ENCODE measurements at regions not wholly inside any gene's neighbourhood (a gene's known extent, or its start where the extent isn't known, plus 50 kb on each side); places are given as distances from the start of the nearest gene placed in this dataset.

DNA sequence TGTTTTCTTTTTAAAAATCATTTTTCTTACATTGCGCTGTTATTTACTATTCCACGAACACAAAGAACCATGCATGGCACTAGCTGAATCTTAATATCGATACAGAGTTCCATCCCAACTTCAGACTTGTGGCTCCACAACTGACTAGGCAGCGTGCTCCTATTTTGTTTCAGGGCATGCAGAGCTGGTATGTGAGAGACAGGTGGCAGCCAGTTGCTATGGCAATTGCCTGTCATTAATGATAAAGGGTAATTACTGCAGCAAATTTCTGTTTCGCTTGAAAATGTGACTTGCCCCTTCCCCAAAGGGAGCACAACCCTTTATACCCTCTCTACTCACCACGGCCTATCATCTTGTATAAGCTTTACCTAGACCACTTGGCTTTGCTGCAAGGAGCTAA, 113.1 kb upstream of the G2E3 start:
- no peak overlapping the region for H3K4me2 ChIP-seq (ENCODE audit: low read length)
- no peak overlapping the region for H3K27ac ChIP-seq

DNA sequence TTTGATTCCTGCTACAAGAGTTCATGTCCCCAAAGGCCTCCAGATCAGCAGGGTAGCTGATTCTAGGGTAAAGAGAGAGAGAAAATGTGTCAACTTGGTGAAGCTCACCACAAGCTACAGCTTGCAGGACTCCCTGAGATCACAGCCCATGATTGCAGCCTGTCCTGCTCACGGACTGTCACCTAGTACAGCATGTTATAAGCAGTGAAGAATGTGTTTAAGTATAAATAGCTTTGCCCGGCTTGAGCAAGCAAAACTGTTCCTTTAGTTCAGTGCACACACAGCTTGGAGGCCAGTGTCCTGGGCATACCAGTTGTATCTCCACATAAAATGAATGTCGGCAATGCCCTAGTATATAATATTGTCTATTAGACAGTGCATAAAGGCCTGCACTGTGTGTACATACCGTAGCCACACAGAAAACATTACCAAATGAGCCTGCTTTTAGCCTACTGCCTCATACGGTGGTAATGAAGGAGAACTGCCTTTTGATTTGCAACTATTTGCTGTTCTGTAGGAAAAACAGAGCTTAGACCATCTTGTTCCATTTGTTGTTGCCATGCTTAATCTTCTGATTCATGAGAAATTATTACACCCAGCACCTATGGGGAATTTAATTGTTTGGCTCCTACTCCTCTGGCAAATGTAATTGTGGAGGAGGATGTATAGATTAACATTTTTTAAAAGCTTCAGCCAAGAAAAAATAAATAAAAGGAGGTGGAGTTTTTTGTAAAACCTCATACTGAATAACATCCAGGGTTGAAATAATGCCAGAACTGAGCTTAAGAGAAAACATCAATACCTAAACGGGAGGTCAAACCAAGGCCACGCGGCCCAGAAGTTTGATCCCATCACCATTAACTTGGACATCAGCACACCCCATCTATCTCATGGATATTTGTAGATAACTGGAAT, 108.1 kb upstream of the G2E3 start:
- no peaks in the 10 kb centered on the region for H3K4me1 ChIP-seq
- H3K36me3 ChIP-seq (ENCODE audit: control insufficient read depth, insufficient read depth, low read length): no peaks in the 10 kb centered on the region
- H3K9ac ChIP-seq: no peak overlapping the region
- no peaks in the 10 kb centered on the region for H3K79me2 ChIP-seq
- TF ChIP-seq, protein P1, sequence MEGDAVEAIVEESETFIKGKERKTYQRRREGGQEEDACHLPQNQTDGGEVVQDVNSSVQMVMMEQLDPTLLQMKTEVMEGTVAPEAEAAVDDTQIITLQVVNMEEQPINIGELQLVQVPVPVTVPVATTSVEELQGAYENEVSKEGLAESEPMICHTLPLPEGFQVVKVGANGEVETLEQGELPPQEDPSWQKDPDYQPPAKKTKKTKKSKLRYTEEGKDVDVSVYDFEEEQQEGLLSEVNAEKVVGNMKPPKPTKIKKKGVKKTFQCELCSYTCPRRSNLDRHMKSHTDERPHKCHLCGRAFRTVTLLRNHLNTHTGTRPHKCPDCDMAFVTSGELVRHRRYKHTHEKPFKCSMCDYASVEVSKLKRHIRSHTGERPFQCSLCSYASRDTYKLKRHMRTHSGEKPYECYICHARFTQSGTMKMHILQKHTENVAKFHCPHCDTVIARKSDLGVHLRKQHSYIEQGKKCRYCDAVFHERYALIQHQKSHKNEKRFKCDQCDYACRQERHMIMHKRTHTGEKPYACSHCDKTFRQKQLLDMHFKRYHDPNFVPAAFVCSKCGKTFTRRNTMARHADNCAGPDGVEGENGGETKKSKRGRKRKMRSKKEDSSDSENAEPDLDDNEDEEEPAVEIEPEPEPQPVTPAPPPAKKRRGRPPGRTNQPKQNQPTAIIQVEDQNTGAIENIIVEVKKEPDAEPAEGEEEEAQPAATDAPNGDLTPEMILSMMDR (IDR thresholded peaks at IDR 0.05): no peak
- no peak overlapping the region for H3K4me2 ChIP-seq (ENCODE audit: low read length)
- no peak overlapping the region for H2AFZ ChIP-seq
- H3K27me3 ChIP-seq (ENCODE audit: control insufficient read depth, insufficient read depth, low read length): no peaks in the 10 kb centered on the region
- H3K9me3 ChIP-seq (ENCODE audit: control insufficient read depth, low read length): no peaks in the 10 kb centered on the region
- no peak overlapping the region for H3K27ac ChIP-seq
- H3K4me3 ChIP-seq (ENCODE audit: low read depth, low read length): no peak overlapping the region

More for the DNA sequence above, 113.1 kb upstream of the G2E3 start:
- Histone ChIP-seq H2AFZ (no peak overlapping the region), H3K4me1 (no peaks in the 10 kb centered on the region), H3K36me3 (ENCODE audit: control insufficient read depth, insufficient read depth, low read length) (no peaks in the 10 kb centered on the region), H3K4me3 (ENCODE audit: low read depth, low read length) (no peak overlapping the region), H3K9ac (no peak overlapping the region), H3K79me2 (no peaks in the 10 kb centered on the region), H3K27me3 (ENCODE audit: control insufficient read depth, insufficient read depth, low read length) (no peaks in the 10 kb centered on the region), H3K9me3 (ENCODE audit: control insufficient read depth, low read length) (no peaks in the 10 kb centered on the region)
- TF ChIP-seq, protein P1 (IDR thresholded peaks at IDR 0.05): no peak

DNA sequence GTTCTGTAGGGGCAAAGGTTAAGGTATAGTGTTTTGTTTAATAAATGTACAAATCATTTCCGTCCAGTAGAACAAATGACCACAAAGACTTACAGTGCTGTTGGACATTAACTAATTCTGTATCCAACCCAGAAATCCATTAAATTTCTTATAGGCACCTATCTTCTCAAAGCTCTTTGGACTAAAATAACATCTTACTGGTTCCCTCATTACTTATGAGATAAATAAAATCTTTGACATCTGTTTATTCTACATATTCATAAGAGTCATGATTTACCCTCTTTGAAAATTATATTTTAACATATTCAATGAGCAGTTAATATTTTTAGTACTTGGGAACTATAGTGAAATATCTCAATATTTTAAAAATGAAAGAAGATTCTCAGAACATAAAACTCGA, 102.7 kb upstream of the G2E3 start:
- Histone ChIP-seq H3K4me2 (ENCODE audit: low read length) (no peak overlapping the region), H3K27ac (no peak overlapping the region), H3K4me3 (ENCODE audit: low read depth, low read length) (no peak overlapping the region), H3K27me3 (ENCODE audit: control insufficient read depth, insufficient read depth, low read length) (no peaks in the 10 kb centered on the region), H3K79me2 (no peaks in the 10 kb centered on the region), H3K9me3 (ENCODE audit: control insufficient read depth, low read length) (no peaks in the 10 kb centered on the region), H2AFZ (no peak overlapping the region), H3K9ac (no peak overlapping the region), H3K36me3 (ENCODE audit: control insufficient read depth, insufficient read depth, low read length) (no peaks in the 10 kb centered on the region), H3K4me1 (no peaks in the 10 kb centered on the region)
- TF ChIP-seq, protein P1 (IDR thresholded peaks at IDR 0.05): no peak

DNA sequence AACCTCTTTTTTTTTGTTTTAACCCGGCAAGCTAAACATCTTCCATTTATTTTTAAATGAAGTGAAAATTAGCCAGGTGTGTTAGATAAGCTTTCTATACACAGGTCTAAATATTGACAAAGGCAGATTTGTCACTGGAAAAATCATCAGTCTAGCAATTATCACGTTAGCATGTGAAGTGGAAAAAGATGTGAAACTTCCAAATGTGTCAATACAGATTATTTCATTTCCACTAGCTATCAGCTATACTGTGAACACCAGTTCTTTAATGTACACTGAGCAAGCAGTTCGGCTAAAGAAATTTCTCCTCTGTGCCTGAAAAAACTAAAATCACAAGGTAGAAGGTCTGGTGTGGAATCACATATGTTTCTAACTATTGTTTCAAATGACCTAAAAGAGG, 96.6 kb upstream of the G2E3 start:
- no peaks in the 10 kb centered on the region for H3K27me3 ChIP-seq (ENCODE audit: control insufficient read depth, insufficient read depth, low read length)
- no peak overlapping the region for H3K9ac ChIP-seq
- H3K27ac ChIP-seq: no peak overlapping the region
- H3K4me1 ChIP-seq: no peaks in the 10 kb centered on the region
- no peak overlapping the region for H2AFZ ChIP-seq
- no peaks in the 10 kb centered on the region for H3K36me3 ChIP-seq (ENCODE audit: control insufficient read depth, insufficient read depth, low read length)
- TF ChIP-seq, protein P1 (IDR thresholded peaks at IDR 0.05): no peak
- no peak overlapping the region for H3K4me2 ChIP-seq (ENCODE audit: low read length)
- H3K79me2 ChIP-seq: no peaks in the 10 kb centered on the region
- H3K4me3 ChIP-seq (ENCODE audit: low read depth, low read length): no peak overlapping the region
- H3K9me3 ChIP-seq (ENCODE audit: control insufficient read depth, low read length): no peaks in the 10 kb centered on the region

DNA sequence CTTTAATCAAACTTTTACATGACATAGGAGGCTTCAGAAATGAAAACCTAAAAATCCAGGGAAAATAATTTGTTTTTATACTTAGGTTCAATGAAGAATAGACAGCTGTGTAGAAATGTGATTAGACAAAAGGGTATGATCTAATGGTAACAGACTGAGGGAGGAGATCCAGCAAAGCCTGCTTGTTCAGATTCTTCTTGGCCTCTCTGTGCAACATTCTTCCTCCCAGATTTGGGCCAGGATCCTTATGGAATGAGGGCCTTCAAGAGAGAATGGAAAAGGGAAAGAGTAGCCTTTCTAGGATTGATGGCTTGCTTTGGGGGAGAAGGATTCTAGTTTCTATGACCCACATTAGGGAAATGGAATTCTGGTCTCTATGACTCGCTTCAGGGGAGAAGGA, 94.5 kb upstream of the G2E3 start:
- Histone ChIP-seq H2AFZ (no peak overlapping the region), H3K79me2 (no peaks in the 10 kb centered on the region), H3K36me3 (ENCODE audit: control insufficient read depth, insufficient read depth, low read length) (no peaks in the 10 kb centered on the region), H3K9me3 (ENCODE audit: control insufficient read depth, low read length) (no peaks in the 10 kb centered on the region), H3K27ac (no peak overlapping the region), H3K27me3 (ENCODE audit: control insufficient read depth, insufficient read depth, low read length) (no peaks in the 10 kb centered on the region), H3K9ac (no peak overlapping the region), H3K4me1 (no peaks in the 10 kb centered on the region), H3K4me2 (ENCODE audit: low read length) (no peak overlapping the region), H3K4me3 (ENCODE audit: low read depth, low read length) (no peak overlapping the region)
- TF ChIP-seq, protein P1 (IDR thresholded peaks at IDR 0.05): no peak
